K562 (cell line): ENCODE measurements at regions not wholly inside any gene's neighbourhood (a gene's known extent, or its start where the extent isn't known, plus 50 kb on each side); places are given as distances from the start of the nearest gene placed in this dataset.

Experiments used
- ATAC-seq: fragments of 200-7000 bp; cut with Tn5 transposase; 3 replicates; pipeline ENCODE4 v1.9.1; 2020; ENCODE audit warnings: moderate library complexity
- BruUV-seq: library from RNA; stranded (reverse); fragments of 400-500 nt; replicated peaks from 2 replicates; lab custom pipeline; 2021; lab: Mats Ljungman, UMichigan
- CTCF ChIA-PET: fragments of 300-600 bp; formaldehyde crosslinking; extraction: SDS; loops from one replicate; lab custom pipeline; 2021; ENCODE audit warnings: low intra/inter-chr PET ratio; lab: Yijun Ruan, JAX
- POLR2A ChIA-PET: fragments of 300-600, 350-650 bp; sonication (Branson Sonifier 250); formaldehyde crosslinking; extraction: SDS; loops from one replicate; lab custom pipeline; 2021; ENCODE audit warnings: antibody characterized with exemption, inconsistent platforms; lab: Yijun Ruan, JAX
- DNase-seq, 4 experiments: peaks; one replicate each; pipeline versions ENCODE4 v3.0.0 to v3.0.0-alpha.2; 2011 to 2018; ENCODE audit warnings: low spot score in 3 of 4, mixed read lengths in 3 of 4; ENCODE audit errors: extremely low read depth in 1 of 4
- FAIRE-seq: peaks from 2 replicates; lab custom pipeline; 2011; peaks lifted over from hg19 to GRCh38; lab: Jason Lieb, UNC
- H2AFZ ChIP-seq: 2 replicates; pipeline ENCODE4 v1.6.0; 2011; ENCODE audit warnings: low read depth, low read length, control low read depth, inconsistent platforms
- H3K27ac ChIP-seq: fragments of 200-600 bp; 3 replicates; pipeline ENCODE4 v1.8.0; 2011; ENCODE audit warnings: low read depth, mild to moderate bottlenecking, control low read depth, inconsistent platforms, low read length, moderate library complexity, mixed read lengths; ENCODE audit errors: extremely low read depth
- H3K27me3 ChIP-seq, 2 experiments: fragments of 300-600 bp in 1 of 2; 2 replicates in 1 of 2; 3 replicates in 1 of 2; pipeline versions ENCODE4 v1.6.0 to v1.8.0; 2011; ENCODE audit warnings: inconsistent platforms in 2 of 2, low read length in 2 of 2, mild to moderate bottlenecking in 1 of 2, mixed read lengths in 1 of 2, moderate library complexity in 1 of 2; ENCODE audit not compliant: control insufficient read depth in 2 of 2, insufficient read depth in 2 of 2
- H3K36me3 ChIP-seq: fragments of 300-600 bp; 3 replicates; pipeline ENCODE4 v1.8.0; 2011; ENCODE audit warnings: mild to moderate bottlenecking, low read length, inconsistent platforms; ENCODE audit not compliant: control insufficient read depth, insufficient read depth
- H3K4me1 ChIP-seq, 2 experiments: fragments of 200-600 bp in 1 of 2; replicated peaks in 1 of 2; 2 replicates in 1 of 2; 3 replicates in 1 of 2; pipeline versions ENCODE4 v1.5.1 to v1.8.0; 2011; ENCODE audit warnings: inconsistent platforms in 2 of 2, low read length in 2 of 2, mild to moderate bottlenecking in 1 of 2, mixed read lengths in 1 of 2, moderate library complexity in 1 of 2; ENCODE audit not compliant: control insufficient read depth in 2 of 2, insufficient read depth in 2 of 2
- H3K4me2 ChIP-seq: 2 replicates; pipeline ENCODE4 v1.6.1; 2011; ENCODE audit warnings: low read length, control low read depth, inconsistent platforms, mixed read lengths; ENCODE audit not compliant: insufficient read depth
- H3K4me3 ChIP-seq: fragments of 200-600 bp; sonication (generic), shearing (Covaris generic); 2 replicates; pipeline ENCODE4 v1.5.1; 2016; ENCODE audit warnings: control low read depth, inconsistent platforms
- H3K79me2 ChIP-seq: fragments of 200-600 bp; 3 replicates; pipeline ENCODE4 v1.8.0; 2011; ENCODE audit warnings: low read length, inconsistent platforms; ENCODE audit not compliant: control insufficient read depth, insufficient read depth
- H3K9ac ChIP-seq, 2 experiments: 2 replicates each; pipeline versions ENCODE4 v1.6.0 to v1.6.1; 2011; ENCODE audit warnings: low read depth in 2 of 2, low read length in 2 of 2, control low read depth in 1 of 2, inconsistent platforms in 1 of 2, mild to moderate bottlenecking in 1 of 2, mixed read lengths in 1 of 2; ENCODE audit not compliant: insufficient read depth in 1 of 2
- H3K9me1 ChIP-seq: one replicate; pipeline ENCODE4 v1.6.0; 2011; ENCODE audit warnings: inconsistent platforms, mild to moderate bottlenecking, low read length, moderate library complexity; ENCODE audit not compliant: control insufficient read depth, insufficient read depth
- H3K9me3 ChIP-seq: replicated peaks from 2 replicates; pipeline ENCODE4 v1.5.1; 2011; ENCODE audit warnings: low read depth, low read length, inconsistent platforms; ENCODE audit not compliant: control insufficient read depth, insufficient read depth
- H4K20me1 ChIP-seq: replicated peaks from 2 replicates; pipeline ENCODE4 v1.6.1; 2011; ENCODE audit warnings: low read length, inconsistent platforms, mixed read lengths; ENCODE audit not compliant: control insufficient read depth, insufficient read depth
- GTF2B ChIP-seq: IDR thresholded peaks from 2 replicates; pipeline ENCODE4 v1.6.1; 2011; ENCODE audit not compliant: insufficient read length; ENCODE audit errors: extremely low read depth
- HMBOX1 ChIP-seq: sonication (generic); IDR thresholded peaks from 2 replicates; pipeline ENCODE4 v1.6.1; 2016
- MYC ChIP-seq, 2 experiments: fragments of 250-450 bp in 1 of 2; sonication (Bioruptor Pico) in 1 of 2; IDR thresholded peaks; 2 replicates each; pipeline versions ENCODE4 v1.5.1 to v1.6.1; 2012 to 2021; ENCODE audit warnings: low read depth in 2 of 2, borderline replicate concordance in 1 of 2, improper control_type of control experiment in 1 of 2, low read length in 1 of 2, mild to moderate bottlenecking in 1 of 2, moderate library complexity in 1 of 2
- PCBP1 ChIP-seq: fragments of 200-400 bp; formaldehyde crosslinking; IDR thresholded peaks from 2 replicates; pipeline ENCODE4 v1.6.1; 2018; ENCODE audit warnings: mild to moderate bottlenecking, low read depth, low read length; ENCODE audit not compliant: poor library complexity, severe bottlenecking
- PHB2 ChIP-seq: fragments of 450-650 bp; IDR thresholded peaks from 2 replicates; pipeline ENCODE4 v1.6.1; 2017; ENCODE audit warnings: low read depth
- POLR3A ChIP-seq: IDR thresholded peaks from 2 replicates; pipeline ENCODE4 v1.6.1; 2011; ENCODE audit warnings: borderline replicate concordance, mild to moderate bottlenecking, moderate library complexity; ENCODE audit not compliant: insufficient read length, insufficient read depth; ENCODE audit errors: extremely low read depth
- RB1 ChIP-seq: fragments of 450-650 bp; IDR thresholded peaks from 2 replicates; pipeline ENCODE4 v1.6.1; 2017; ENCODE audit warnings: low read depth, mild to moderate bottlenecking
- TSHZ1 ChIP-seq: fragments of 250-450 bp; sonication (Bioruptor Pico); IDR thresholded peaks from 2 replicates; pipeline ENCODE4 v1.4.0; 2020; ENCODE audit warnings: mild to moderate bottlenecking, moderate library complexity
- ZBTB17 ChIP-seq: fragments of 450-650 bp; formaldehyde crosslinking; IDR thresholded peaks from 2 replicates; pipeline ENCODE4 v1.4.0; 2020; ENCODE audit warnings: mild to moderate bottlenecking
- ZBTB43 ChIP-seq: sonication (generic); formaldehyde crosslinking; IDR thresholded peaks from 2 replicates; pipeline ENCODE4 v1.8.0; 2023; ENCODE audit warnings: mild to moderate bottlenecking, missing genetic modification reagents
- ZNF431 ChIP-seq: sonication (generic); formaldehyde crosslinking; IDR thresholded peaks from 2 replicates; pipeline ENCODE4 v1.8.0; 2022; ENCODE audit warnings: mild to moderate bottlenecking, missing genetic modification reagents
- ZNF507 ChIP-seq: conservative IDR thresholded peaks from 2 replicates; pipeline ENCODE4 v1.6.1; 2017; ENCODE audit warnings: missing genetic modification characterization, missing compliant biosample characterization
- ZNF639 ChIP-seq, 2 experiments: fragments of 200-800 bp in 1 of 2; sonication (Bioruptor generic) in 1 of 2; sonication (generic) in 1 of 2; formaldehyde crosslinking in 1 of 2; IDR thresholded peaks in 1 of 2; conservative IDR thresholded peaks in 1 of 2; 2 replicates each; pipeline versions ENCODE4 v1.5.0 to v1.6.1; 2016 to 2020; ENCODE audit warnings: missing compliant biosample characterization in 1 of 2, missing genetic modification characterization in 1 of 2, missing genetic modification reagents in 1 of 2
- WGBS: fragments of 100-300 bp; shearing (Covaris generic); methylation state at CpG from one replicate; pipeline ENCODE4 v1.1.6; 2016; ENCODE audit warnings: low coverage, mixed read lengths; ENCODE audit not compliant: insufficient coverage; ENCODE audit errors: missing lambda C conversion rate; 5-methylcytosine and 5-hydroxymethylcytosine counted together
- in situ Hi-C: fragments of 300-500 bp; cut with MboI; formaldehyde crosslinking; loops from 4 replicates; pipeline ENCODE4 v1.15.0; 2018; ENCODE audit warnings: inconsistent platforms, mixed read lengths
- intact Hi-C: fragments of 100-400 bp; cut with micrococcal nuclease; formaldehyde crosslinking; loops from 2 replicates; pipeline ENCODE4 v1.14.2; 2022

- TF ChIP-seq PCBP1 (no peak), ZNF507 (tag) (no peak), TSHZ1 (CRISPR knock-in tag) (no peak), RB1 (no peak), PHB2 (no peak), GTF2B (no peak), ZNF431 (CRISPR knock-in tag) (no peak), HMBOX1 (no peak), MYC (IDR thresholded peaks at IDR 0.05; ENCODE audit: low read depth, low read length) (no peak), MYC (CRISPR knock-in tag; IDR thresholded peaks at IDR 0.05; ENCODE audit: borderline replicate concordance, low read depth) (no peak), POLR3A (no peak), ZNF639 (CRISPR knock-in tag; conservative IDR thresholded peaks at IDR 0.05 in 1 of 2, IDR thresholded peaks at IDR 0.05 in 1 of 2) (no peak), ZBTB43 (CRISPR knock-in tag) (no peak), ZBTB17 (CRISPR knock-in tag) (no peak)
- TF ChIP-seq, all 486 proteins: peak for 0
- H3K4me1 ChIP-seq: no peaks in the 10 kb centered on the region
- H4K20me1 ChIP-seq: no peaks in the 10 kb centered on the region
- no peaks in the 10 kb centered on the region for H3K79me2 ChIP-seq
- ATAC-seq (no peak), DNase-seq (no peak), FAIRE-seq (no peak)
- ChIA-PET CTCF (no interaction called here), POLR2A (no interaction called here)
- H3K9me3 ChIP-seq: no peaks in the 10 kb centered on the region
- no peaks in the 10 kb centered on the region for H3K36me3 ChIP-seq
- H3K27ac ChIP-seq: no peak overlapping the region
- H3K9me1 ChIP-seq: no peaks in the 10 kb centered on the region
- no peak overlapping the region for H2AFZ ChIP-seq
- H3K27me3 ChIP-seq: no peaks in the 10 kb centered on the region
- WGBS: 0% methylated on average over 1 of the region's 1 CpG
- no peak overlapping the region for H3K9ac ChIP-seq
- H3K4me2 ChIP-seq: no peak overlapping the region
- intact Hi-C loops: no loop called here
- no TSS peak for BruUV-seq
- in situ Hi-C loops: no loop called here
- no peak overlapping the region for H3K4me3 ChIP-seq
Measured at GRCh38 chr13:47421525-47421924, 524.7 kb upstream of the HTR2A start.
